HG03064 (cell line): ENCODE measurements at regions not wholly inside any gene's neighbourhood (a gene's known extent, or its start where the extent isn't known, plus 50 kb on each side); places are given as distances from the start of the nearest gene placed in this dataset.

Source experiments
- ATAC-seq: cut with Tn5 transposase; IDR thresholded peaks from one replicate; pipeline ENCODE4 v1.9.1; 2021; ENCODE audit warnings: low read depth; ENCODE audit not compliant: unreplicated experiment

DNA sequence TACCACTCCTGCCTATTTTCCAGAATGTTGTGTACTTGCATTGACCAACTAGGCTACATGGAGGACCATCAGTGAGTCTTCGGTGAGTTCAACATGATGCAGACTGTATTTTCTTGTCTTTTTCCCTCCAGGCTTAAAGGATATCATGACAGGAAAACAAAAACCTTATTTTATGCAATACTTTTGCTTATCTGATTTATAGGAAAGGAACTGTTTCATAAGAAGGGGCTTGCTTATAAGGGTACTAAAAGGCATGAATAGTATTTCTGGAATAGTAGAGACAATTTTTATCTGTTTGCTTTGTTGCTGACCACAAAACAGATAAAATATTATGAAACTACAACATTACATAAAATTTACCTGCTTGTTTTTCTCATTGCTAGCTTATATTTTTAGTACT, 374.7 kb downstream of the KLF5 start:
- no peak for ATAC-seq

DNA sequence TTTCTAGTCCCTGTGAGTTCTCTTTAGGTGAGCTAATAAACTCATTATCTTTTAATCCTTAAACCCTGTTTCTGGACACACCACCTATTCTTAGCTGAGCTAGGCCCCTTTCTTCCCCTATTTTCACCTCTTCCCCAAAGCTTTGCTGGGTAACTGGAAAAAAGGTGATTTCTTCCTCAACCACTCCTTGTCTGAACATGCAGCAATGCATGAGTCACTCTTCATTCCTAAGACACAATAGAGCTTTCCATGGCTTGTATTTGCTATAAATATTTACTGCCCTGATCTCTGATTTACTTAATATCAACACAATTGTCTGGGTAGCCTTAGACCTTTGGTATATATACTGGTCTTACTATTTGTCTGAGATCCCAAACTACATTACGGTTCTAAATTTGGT, 370.9 kb downstream of the KLF5 start:
- no peak for ATAC-seq

DNA sequence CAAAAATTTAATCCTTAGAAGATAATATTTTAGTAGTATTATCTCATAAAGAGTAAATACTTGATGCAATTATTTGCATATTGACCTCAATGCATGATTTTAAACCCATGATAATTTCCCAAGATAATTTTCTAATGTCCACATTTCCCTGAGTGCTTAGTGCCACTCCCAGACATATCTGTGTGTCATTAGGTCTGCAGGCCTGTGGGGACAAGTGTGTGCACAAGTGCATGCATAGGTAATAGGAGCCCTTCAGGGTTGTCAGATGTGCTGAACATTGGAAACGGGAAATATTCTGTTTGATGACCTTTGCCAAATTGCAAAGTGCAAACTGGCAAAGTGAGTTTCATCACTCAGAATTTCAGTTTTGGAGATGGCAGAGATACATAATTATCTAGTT, 369.9 kb downstream of the KLF5 start:
- ATAC-seq = no peak

DNA sequence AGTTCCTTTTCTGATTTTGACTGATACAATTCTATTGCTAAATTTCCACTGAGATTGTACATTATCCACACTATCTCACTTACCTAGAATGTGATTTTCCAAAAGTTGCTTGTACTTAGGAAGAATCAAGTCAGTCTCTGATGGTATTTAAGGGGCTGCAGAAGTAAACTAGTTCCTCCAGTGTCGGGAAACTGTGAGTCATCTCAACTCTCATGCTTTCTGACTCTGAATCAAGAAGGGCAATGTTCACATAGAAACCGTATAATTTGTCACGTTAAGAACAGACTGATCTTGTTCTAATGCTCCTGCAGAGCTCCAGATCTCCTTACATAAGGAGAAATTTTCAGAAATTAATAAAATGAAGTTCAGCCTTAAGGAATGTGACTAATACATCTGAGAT, 369.3 kb downstream of the KLF5 start:
- no peak for ATAC-seq

DNA sequence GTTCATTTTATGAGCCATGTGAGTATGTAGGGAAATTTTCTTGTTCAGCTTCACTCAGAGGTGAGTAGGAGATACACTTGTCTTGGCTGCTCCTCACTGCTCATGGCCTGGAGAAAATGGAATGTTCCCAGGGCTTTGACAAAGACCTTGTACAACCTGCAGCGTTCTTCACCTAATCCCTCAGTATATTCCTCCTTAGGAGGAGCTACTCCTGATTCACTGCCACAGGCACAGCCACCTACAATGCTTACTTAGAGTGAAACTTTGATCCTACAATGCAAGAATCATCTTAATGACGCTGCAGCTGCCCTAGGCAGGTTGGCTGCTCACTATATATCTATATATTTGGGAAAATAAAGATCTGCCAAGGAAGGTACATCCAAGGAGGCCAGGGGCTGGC, 364.2 kb downstream of the KLF5 start:
- ATAC-seq = no peak

DNA sequence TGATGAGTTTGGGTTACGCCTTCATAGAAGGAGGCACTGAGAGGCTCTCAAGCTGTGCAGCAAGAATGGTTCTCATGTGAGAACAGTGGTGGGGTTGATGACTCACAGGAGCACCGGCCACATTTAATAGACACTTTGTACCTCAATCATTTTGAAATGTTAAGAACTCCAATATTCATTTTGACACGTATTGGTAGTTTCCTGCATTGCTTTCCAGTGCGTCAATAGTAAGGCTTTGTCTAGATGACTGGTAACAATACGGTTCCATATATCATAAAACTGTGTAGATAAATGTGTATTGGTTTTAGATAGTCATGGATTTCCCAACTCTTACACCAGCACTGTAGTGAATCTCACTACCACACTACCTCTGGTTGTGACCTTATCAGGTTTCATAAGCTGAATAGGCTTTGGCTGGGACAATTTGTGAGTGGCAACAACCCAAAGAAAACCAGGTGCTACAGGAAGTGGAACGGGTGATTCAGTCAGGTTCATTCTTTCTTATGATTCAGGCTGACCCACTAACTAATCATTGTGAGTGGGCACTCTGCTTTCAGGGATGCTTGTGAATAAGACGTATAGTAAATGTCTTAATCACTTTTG, 362.6 kb downstream of the KLF5 start:
- ATAC-seq = no peak

DNA sequence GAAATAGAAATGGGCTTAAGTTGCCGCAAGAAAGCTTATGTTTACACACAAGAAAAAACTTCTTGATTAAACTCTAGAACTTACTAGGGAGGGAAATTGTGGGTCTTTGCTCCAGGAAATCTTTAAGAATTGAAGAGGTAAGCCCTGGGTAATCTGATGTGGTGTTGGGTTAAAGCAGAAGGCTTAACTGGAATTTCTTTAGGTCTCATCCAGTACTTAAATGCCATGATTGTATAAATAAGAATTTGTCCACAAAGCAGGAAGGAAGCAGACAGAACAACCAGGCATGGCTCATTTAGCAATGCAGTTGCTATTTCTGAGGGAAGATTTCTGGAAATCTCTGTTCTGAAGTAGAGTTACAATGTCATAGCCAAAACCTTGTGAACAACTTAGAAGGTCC, 360.4 kb downstream of the KLF5 start:
- no peak for ATAC-seq

DNA sequence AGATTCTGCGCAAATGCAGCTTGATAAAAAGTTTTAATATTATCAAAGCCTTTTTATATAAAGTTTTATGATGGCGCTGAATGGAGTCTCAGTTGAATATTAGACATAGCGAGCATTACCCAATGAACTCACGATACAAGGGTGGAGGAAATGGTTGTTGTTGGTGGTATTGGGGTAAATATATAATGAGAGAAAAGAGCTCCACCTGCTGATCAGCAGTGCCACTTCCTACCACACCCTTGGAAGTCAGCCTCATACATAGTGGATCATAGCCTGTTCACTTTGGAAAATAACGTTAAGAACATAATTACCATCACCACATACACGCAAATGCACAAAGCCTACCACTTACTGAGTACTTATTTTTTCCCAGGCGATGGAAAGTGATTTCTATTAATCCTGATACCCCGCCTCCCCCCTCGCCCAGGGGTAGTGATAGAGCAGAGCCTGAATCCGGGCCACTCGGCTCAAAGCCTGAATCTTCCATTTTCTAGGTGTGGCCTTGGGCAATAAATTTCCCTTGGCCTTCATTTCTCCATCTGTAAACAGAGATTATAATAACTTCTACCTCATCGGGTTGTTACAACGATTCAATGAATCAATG, 358.3 kb downstream of the KLF5 start:
- no peak for ATAC-seq

DNA sequence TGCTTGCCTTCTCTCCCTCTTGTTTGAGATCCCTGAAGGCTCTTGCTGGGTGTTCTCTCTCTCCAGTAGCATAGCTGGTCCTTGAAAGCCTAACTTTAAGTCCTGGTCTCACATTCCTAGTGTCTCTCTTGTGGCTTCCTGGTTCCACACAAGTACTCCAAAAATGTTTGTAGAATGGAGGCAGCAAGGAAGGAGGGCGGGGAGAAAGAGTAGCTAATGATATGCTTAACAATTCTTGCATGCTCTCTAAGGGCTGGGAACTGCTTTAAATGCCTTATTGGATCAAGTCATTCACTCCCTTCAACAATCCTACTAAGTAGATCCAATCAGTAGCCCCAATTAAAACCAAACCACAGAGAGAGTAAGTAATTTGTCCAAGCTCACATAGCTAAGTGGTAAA, 357.3 kb downstream of the KLF5 start:
- no peak for ATAC-seq

DNA sequence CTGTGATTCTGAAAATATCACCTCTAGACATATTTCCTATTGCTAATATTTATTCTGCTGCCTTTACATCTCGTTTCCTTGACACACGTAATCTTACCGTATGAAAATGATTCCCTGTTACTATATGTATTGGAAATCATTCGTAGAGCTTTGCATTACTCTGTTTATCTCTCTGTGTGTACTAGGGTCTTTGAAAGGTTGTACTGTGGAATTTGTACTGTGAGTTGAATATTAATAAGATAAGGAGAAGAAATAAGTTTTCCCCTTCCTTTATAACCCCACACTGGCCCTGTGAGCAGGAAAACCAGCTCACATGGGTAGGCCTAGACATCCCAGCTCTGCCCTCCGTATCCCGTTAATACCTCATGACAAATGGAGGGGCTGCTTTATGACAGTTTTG, 354.9 kb downstream of the KLF5 start:
- no peak for ATAC-seq

DNA sequence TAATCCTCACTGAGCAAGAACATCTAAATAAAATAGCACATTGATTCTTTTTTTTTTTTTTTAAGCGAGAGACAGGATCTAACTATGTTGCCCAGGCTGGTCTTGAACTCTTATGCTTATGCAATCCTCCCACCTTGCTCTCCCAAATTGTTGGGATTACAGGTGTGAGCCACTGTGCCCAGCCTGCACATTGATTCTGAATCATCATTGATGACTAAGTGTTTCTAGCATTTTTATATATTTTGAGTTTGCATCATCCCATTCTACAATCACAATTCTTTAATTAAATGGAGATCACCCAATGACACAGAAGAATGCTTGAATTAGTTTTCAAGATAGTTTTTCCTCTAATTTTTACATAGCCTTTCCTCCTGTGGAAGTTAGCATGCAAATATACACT, 354.1 kb downstream of the KLF5 start:
- ATAC-seq = no peak

DNA sequence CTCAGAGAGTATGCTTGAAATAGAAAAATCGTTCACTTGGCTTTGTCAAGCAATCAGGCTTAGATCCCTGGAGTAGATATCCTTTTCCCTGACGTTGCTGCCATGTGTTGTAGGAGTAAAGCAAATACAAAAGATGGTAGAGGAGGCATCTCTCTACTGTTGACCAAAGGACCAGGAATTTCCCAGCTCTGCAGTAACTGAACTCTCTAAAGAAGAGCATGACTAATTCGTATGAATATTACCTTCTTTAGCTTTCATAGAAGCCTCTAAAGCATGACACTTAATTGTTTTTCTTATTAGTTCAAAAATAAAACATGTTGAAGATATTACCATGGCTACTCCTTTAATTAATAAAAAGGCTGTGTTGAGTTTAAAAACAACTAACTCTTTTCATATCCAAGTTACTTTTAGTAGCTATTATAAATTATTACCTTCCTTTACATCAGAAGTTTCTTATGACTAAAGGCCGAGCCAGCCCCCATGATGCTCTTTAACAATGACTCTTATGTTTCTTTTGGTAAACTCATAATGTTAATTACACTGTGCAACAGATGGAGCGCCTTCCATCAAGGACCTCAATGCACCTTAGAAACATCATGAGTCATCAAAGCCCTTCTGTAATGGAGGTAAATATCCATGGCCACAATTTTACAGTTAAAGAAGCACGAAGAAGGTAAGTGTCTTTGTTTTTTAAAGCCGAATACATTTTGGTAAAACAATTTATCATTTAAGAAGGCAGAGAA, 352.4 kb downstream of the KLF5 start:
- ATAC-seq = no peak

DNA sequence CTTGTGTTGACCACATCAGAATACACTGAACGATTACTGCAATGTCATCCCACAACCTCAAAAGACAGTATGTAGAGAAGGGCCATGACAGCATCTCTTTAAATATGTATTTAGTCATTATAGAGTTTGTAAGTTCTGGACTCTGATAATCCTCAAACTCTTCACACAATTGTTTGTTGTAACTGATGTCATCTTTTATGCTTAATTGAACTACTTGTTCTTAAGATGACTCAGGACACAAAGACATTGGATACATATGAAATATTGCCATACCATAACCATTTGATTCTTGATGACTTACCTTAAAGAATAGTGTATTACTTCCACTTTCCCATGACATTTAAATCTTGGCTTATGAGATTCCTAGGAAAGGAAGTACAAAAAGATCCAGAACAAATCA, 347.6 kb downstream of the KLF5 start:
- no peak for ATAC-seq

DNA sequence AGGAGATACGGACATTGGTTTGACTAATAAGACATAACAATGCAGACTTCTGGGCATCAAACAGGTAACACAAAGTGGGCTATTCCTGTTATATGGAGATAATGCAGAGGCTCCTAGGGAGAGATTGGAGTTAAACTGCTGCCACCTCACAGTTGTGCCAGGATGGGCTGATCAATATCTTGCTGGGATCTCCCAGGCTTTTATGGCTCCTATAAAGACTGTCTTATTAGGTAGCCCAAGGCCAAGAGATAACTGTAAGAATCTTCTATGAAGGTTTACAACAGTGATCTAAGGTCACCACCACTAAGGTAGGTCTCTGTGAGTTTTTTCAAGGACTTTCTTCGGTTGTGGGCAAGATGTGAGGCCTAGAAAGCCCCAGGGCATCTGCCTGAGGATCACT, 345.8 kb downstream of the KLF5 start:
- no peak for ATAC-seq

DNA sequence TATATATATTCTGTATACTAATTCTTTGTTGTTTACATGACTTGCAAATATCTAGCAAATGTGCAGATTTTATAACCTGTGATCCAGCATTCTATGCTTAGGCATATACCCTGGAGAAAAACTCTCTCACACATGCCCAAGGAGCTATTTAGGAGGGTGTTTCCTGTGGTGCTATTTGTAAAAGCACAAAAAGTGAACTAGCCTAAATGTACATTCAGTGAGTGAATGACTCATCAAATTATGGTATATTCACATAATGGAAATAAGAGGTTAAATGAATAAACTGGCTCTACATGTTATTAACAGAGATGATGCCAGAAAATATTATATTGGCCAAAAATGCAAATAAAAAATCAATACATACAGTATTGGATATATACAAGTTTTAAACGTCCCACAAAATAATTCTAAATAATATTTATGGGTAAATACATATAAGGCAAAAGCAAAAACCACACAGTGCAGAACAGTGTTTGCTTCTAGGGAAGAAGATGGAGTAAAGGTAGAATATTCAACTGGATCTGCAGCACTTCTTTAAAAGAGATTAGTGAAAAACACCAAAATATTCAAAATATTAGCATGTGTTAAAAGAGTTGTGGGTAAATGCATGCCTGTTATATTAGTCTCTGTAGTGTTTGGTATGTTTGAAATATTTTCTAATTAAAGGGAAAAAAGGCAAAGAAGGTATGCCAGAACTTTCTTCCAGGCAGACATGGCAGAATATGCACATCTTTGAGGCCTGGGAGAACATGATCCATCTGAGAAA, 344.7 kb downstream of the KLF5 start:
- ATAC-seq = no peak

DNA sequence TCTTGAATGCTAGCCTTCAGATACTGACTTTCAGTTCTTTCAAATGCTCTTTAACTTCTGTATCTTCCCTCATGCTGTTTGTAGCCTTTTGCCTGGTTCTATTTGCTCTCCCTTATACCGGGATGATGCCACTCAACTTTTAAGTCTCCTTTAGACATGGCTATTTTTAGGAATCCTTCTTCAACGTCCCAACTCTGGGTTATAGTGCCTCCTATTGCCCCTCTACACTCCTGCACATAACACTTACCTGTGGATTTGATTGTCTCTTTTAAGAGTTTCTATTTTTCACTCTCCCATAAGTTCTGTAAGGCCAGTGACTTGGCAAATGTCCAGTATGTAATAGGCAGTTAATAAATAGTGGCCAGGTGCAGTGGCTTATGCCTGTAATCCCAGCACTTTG, 343.0 kb downstream of the KLF5 start:
- ATAC-seq = no peak

DNA sequence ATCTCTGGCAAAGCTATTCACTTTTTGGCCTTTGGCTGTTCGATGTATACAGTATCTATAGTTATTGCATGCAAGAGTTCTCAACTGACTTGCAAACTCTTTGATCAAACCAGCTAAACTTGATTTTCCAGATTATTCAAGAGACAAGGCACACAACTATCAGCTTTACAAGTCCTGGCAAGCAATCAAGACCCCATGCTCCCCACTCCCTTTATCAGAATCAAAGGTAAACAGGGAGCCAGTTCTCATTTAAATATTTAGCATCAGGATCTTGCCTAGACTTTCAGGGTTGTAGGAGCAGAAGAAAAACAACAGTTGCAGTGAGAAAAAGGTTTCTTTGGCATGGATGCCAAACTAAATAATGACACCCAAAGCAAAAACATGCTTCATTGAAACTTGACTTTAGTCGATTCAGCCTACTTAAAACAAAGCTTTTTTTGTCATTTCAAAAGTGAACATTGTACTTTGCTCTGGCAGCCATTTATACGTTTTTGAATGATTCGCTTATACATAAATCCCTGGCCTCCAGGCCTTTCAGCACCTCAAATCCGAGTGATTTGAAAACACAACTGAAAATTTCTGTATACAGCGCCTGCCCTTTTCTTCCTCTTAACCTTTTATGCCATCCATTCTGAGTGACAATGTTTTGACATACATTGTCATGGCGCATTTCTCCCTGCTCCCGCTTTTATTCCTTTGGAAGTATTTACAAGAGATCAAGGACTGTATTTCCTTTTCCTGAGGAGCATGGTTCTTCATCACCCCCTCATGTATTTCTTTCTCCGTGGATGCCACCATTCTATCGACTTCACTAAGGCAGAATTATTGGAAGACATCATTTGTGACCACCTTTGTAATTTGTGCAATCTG, 340.8 kb downstream of the KLF5 start:
- no peak for ATAC-seq

DNA sequence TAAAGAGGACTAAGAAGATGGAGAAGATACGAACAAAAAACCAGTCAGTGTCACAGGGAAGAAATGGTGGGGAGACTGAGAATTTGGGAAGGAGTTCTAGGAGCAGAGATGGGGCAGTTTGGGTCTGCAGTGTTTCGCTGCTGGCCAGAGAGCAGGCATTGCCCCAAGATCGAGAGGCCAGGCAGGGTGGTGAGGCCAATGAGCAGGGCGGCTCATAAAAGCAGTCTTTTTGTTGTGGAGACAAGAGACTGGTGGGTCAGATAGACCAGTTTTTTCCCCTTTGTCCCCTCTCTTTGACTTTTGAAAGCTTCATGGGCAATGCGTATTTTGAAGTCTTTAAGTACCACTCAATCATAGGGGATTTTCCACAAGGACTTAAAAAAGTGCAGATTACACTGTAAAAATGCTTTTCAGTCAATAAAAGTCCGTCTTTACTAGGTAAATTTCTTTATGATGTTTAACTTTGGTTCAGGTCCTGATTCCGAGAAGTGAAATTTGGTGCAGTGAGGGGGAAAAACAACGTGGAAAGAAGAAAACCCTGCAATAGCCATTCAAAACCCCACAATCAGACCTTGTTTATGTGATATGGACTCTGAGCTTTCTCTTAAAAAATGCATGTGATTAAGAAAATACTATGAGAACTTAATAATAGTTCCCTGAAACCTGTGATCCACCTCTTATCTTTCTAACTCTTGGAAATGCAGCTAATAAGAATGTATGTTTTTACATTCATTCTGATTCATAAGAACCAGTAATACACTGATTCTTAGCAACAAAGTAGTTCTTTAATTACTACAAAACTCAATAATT, 338.9 kb downstream of the KLF5 start:
- ATAC-seq = no peak

DNA sequence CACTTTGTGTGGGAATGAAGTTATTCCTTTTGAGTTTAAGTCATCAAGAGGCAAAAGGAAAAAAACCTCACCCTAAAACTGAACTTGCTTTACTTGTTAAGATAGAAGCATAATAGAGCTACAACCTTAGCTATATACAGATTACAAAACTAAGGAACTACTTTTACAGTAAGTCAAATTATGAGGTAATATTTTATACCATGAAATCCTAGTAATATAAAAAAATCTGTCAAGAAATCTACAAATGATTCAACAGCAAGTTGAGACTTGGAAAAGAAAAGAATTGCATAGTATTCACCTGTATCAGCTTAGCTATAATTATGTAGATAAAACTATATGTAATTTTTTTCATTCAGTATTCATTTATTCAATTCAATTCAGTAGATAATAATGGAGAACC, 335.3 kb downstream of the KLF5 start:
- ATAC-seq = no peak

DNA sequence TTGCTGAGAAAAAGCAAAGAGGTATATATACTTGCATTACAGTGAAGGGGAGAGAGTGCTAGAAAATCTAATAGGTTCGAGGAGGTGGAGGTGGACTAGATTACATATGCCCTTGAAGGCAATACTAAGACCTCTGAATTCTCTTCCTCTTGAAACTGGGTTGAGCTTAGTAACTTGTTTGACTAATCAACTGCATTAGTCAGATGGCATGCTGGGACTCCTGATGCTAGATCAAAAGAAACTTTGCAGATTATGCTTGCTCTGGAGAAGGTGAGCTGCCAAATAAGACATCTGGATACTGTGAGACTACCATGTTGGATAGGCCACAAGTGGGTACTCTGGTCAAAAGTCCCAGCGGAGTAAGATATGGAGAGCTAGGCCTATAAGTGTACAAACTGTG, 331.3 kb downstream of the KLF5 start:
- ATAC-seq = no peak
